Fibroblast of skin of left quadriceps (primary cell): ENCODE measurements at regions not wholly inside any gene's neighbourhood (a gene's known extent, or its start where the extent isn't known, plus 50 kb on each side); places are given as distances from the start of the nearest gene placed in this dataset.

Experiments
- DNase-seq, 2 experiments: peaks; one replicate each; pipeline ENCODE4 v3.0.0-alpha.2; 2013; ENCODE audit warnings: low read depth in 2 of 2

GRCh38 chr16:5905935-5906334, 808.3 kb upstream of the EEF2KMT start:
- no peak for DNase-seq

DNA sequence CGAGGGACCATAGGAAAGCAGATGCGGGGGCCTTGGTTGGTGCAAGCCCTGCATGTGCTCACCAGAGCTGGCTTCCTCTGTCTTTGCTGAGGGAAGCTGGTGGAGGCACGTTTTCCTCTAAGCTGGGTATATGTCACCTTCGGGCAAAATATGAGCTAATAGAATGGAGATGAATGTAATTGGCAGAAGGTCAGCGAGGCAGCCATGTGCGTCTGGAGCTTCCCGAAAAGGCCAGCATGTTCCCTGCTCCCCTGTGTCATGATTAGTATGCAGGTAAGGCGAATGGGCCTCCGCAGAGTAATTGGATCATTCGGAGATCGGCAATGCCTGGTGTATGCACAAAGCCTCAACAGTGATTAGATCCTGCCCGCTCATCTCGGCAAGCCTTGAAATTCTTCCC, 806.2 kb upstream of the EEF2KMT start:
- DNase-seq, result no peak

GRCh38 chr16:5903153-5903552, 805.6 kb upstream of the EEF2KMT start:
- DNase-seq, result no peak

- no peak for DNase-seq
Observed at GRCh38 chr16:5900046-5900445, 802.5 kb upstream of the EEF2KMT start.

DNA sequence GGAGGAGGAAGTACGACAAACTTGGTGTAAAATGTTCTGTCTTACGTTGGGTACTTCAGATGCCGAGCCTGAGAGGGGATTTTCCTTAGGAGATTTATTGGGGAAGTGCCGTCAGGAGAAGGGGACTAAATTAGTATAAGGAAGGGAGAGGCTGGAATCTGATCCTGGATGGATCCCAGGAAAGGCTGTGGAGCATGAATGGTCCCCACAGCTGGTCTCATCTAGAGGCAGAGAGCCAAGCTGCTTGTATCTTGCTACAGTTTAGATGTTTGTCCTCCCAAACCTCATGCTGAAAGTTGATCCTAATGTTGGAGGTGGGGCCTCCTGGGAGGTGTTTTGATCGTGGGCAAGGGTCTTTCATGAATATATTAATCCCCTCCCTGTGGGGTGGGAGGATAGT, 798.4 kb upstream of the EEF2KMT start:
- DNase-seq, result no peak

GRCh38 chr16:5895137-5895536, 797.5 kb upstream of the EEF2KMT start:
- DNase-seq, result peak; percentile 11 to 20

GRCh38 chr16:5891296-5891695, 793.7 kb upstream of the EEF2KMT start:
- DNase-seq, result no peak

GRCh38 chr16:5885521-5885920, 787.9 kb upstream of the EEF2KMT start:
- DNase-seq, result no peak

GRCh38 chr16:5884996-5885395, 787.4 kb upstream of the EEF2KMT start:
- no peak for DNase-seq

DNA sequence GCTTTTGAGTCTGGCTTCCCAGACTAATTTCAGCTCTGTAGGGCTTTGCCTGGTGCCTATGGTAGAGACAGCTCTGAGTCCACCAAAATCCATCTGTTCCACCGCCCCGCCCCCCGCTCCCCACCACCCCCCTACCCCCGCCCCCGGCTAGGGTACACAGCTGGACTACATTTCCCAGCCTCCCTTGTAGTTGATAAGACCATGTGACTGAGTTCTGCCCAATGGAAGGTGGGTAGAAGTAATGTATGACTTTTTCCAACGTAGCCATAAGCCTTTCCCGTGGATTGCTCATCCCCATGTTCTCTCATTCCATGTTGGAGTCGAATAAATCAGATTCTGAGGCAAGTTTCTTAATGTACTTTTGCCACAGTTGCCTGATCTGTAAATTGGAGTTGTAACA, 786.7 kb upstream of the EEF2KMT start:
- no peak for DNase-seq

GRCh38 chr16:5882087-5882640, 784.6 kb upstream of the EEF2KMT start:
- no peak for DNase-seq

DNA sequence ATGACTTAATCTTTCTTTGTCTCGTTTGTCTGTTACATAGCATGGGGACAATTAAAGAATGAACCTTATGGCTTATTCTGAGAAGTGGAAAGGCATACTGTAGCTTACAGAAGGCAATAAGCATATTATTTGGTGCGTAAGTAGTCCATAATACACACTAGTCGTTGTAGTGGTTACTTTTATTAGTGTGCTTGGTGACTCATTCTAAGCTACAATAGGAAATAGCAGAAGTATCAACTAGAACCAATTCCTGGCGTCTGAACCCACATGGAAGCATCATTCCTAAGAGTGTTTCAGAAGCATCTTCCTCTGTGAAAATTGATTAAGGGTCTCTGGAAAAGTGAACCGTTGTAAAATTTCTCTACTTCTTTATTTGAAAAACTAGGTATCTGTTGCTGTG, 777.8 kb upstream of the EEF2KMT start:
- DNase-seq, result no peak

DNA sequence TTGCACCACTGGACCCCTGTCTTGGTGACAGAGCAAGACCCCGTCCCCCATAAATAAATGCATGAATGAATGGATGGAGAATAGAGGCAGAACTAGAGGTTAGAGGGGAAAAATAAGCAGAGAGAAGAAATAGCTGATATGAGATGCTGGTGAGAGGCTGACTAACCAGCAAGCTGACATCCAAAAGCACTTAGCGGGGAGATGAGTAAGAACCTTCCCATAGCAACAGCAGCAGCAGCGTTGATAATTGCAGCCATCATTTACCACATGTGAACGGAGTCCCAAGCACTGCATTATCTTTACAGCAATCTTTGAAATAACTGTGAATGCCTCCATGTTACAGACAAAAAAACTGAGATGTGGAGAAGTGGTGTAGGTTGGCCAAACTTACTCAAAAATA, 777.3 kb upstream of the EEF2KMT start:
- DNase-seq, result no peak

DNA sequence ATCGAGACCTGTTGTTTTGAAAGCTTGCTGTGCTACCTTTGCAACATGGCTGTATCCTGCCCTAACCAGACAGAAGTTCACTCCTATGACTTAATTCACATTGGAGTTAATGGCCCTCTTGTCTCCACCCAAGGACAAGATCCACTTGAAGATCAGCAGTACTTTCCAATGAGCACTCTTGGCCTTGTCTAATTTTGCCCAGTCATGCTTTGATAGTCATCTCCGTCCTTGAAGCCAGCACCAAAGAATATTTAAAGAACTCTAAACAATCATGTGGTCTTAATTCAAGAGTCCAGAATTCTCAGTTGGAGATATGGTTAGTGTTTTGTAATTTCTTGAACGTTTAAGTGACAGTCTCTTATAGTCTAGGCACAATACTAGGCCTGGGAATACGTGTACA, 775.6 kb upstream of the EEF2KMT start:
- no peak for DNase-seq

DNA sequence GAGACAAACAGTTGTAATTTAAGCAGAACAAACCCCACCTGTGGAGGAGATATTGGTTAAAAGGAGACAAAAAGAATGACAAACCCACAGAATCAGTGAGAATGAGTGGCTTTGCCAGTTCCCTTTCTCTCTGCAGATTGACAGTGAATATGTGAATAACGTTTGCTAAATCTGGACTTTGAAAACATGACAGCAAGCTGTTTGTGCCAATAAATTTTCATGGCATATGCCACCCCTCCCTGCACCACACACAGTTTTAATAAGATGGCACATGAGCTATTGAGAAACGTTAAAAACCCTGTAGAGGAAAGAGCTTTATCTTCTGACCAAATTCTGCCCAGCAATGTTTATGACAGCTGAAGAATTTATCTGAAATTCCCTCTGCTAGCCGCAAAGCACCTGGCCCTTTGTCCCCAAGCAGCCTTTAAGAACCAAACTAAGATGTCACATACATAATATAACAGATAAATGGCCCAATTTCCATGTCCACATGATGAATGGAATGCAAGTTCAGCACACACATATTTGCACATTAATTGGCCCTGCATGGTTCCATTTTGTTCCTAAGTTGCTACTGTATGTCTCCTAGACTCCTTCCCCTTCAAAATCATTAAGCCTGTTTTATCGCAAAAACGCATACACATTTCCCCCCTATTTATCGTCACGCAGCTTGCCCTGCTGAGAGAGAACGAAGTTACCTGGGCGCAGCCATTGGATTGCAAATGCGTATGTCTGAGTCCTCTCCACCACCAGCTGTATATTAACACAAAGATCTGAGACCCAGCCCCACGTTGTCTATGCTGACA, 773.5 kb upstream of the EEF2KMT start:
- no peak for DNase-seq

GRCh38 chr16:5867250-5867649, 769.7 kb upstream of the EEF2KMT start:
- no peak for DNase-seq

DNA sequence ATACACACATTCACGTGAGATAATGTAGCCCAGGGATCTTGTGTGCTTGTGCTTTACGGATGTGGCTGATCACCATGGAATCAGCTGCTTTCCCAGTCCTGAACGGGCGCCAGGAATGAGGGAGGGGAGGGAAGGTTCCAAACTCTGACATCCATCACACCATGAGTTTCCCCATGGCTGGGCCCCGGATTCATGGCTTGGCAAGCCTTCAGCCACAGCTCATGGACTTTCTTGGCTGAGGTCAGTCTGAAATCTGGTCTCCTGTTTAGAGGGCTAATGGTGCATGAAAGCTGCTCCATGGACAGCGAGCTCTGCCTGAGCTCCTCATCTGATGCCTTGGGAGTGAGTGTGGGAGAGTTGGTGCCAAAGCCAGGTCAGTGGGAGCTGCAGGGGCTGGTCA, 767.6 kb upstream of the EEF2KMT start:
- no peak for DNase-seq

DNA sequence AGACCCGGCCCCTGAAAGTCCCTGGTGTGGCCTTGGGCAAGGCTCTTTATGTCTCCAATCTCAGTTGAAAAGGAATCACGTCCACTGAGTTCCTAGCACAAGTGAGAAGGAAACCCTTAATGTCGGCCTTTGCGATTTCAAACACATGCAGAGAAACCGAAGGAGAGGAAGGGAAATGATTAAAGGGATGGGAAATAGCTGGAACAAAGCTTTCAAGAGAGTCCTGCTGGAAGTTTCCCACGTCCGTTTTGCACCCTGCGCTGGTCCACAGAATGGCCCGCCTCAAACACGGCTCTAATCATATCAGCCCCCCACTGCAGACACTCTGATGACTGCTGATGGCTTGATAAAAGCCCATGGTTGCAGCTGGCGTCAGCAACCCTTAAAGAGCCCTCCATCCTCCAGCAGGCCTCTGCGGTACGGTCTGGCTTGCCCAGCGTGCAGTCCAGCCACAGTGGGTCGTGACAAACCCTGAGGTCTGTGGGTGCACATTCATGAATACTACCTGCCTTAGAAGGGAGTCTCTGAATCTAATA, 765.5 kb upstream of the EEF2KMT start:
- DNase-seq, result no peak

DNA sequence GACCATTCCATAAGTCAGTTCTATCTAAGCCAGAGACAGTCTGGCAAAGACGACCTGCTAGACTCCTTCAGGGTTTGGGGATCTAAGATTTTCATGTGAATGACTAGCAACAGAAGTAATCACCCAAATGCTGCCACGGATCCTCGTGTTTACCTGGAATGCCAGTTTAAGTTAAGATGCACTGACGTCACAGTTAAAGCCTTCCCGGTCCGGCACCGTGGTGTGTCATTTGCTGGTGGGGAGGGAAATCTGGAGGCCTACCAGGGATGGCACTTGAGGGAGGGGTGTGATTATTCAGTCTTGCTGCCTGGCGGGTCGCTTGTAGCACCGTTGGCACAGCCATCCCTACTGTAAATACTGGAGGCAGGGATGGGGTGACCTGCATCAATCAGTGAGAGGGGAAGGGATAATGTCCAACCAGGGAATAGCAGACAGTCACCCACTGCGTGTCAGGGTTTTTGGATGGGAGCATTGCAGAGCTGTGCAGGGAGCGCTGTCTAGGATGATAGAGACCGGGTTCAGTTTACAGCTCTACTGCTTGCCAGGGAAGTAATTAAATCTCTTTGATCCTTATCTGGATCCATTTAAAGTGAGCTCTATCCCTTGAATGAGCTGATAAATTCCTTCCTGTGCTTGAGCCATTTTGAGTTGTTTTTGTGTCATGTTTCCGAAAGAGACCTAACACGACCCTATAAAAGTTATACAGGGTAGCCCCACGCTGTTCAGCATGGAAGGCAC, 764.7 kb upstream of the EEF2KMT start:
- no peak for DNase-seq

- no peak for DNase-seq
Observed at GRCh38 chr16:5861241-5861640, 763.6 kb upstream of the EEF2KMT start.

DNA sequence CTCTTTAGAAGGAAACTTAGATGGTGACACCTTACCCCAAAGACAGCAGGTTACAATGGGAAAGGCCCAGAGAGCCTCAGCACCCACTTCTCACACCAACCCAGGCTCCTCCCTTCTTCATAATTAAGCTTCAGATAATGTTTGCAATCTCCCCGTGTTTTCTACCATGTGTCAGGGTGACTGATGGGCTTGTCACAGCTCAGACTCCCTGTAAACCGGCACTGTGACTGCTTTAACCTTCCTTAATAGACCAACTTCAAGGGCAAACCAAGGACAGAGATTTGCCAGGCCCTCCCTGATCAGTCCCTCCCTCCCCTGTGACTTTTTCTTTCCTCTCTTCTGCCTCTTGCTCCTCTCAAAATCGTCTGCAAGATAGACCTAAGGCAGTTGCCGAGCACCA, 760.6 kb upstream of the EEF2KMT start:
- no peak for DNase-seq

- no peak for DNase-seq
Observed at GRCh38 chr16:5854027-5854426, 756.4 kb upstream of the EEF2KMT start.

DNA sequence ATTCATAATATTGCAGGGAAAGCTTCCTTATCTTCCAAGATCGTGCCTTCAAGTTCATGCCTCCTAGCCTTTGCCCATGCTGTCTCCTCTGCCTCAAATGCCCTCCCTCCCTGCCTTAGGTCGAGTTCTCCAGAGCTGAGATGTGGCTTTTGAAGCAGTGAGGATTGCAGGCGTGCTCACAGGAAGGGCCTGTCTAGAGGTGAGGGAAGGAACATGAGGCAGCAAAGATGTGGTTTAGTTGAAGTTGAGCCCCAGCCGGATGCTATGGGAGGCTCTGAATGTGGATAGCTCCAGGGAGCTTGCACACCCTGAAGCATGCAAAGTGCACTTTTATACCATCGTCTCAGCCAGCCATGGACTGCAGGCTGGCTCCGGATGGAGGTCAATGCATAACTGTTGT, 754.6 kb upstream of the EEF2KMT start:
- DNase-seq, result no peak
